OCI-LY1 (cell line): ENCODE measurements at regions not wholly inside any gene's neighbourhood (a gene's known extent, or its start where the extent isn't known, plus 50 kb on each side); places are given as distances from the start of the nearest gene placed in this dataset.

Source experiments
- H2AFZ ChIP-seq: fragments of 200-600 bp; sonication (generic), shearing (Covaris generic); 2 replicates; pipeline ENCODE4 v1.6.0; 2014; ENCODE audit warnings: antibody characterized with exemption, mild to moderate bottlenecking, low read length
- H3F3A ChIP-seq: fragments of 200-600 bp; sonication (generic), shearing (Covaris generic); 2 replicates; pipeline ENCODE4 v1.6.0; 2014; ENCODE audit warnings: mild to moderate bottlenecking, antibody characterized with exemption, low read length, moderate library complexity; ENCODE audit not compliant: insufficient read depth
- H3K27ac ChIP-seq: fragments of 200-600 bp; sonication (generic); 2 replicates; pipeline ENCODE4 v1.5.1; 2014; ENCODE audit warnings: low read length, mixed run types, mild to moderate bottlenecking, low read depth; ENCODE audit not compliant: poor library complexity, severe bottlenecking
- H3K27me3 ChIP-seq: fragments of 200-600 bp; sonication (generic); 2 replicates; pipeline ENCODE4 v1.6.0; 2014; ENCODE audit warnings: antibody characterized with exemption, mild to moderate bottlenecking, low read length, moderate library complexity; ENCODE audit not compliant: insufficient read depth
- H3K36me3 ChIP-seq: fragments of 200-600 bp; sonication (generic); 2 replicates; pipeline ENCODE4 v1.6.1; 2014; ENCODE audit warnings: mild to moderate bottlenecking, antibody characterized with exemption, low read length, moderate library complexity, mixed read lengths; ENCODE audit not compliant: insufficient read depth
- H3K4me1 ChIP-seq: fragments of 200-600 bp; sonication (generic); 2 replicates; pipeline ENCODE4 v1.5.1; 2014; ENCODE audit warnings: mild to moderate bottlenecking, low read length, moderate library complexity; ENCODE audit not compliant: insufficient read depth, severe bottlenecking
- H3K4me2 ChIP-seq: fragments of 200-600 bp; sonication (generic), shearing (Covaris generic); 2 replicates; pipeline ENCODE4 v1.6.1; 2014; ENCODE audit warnings: low read length
- H3K4me3 ChIP-seq: fragments of 200-600 bp; sonication (generic); 2 replicates; pipeline ENCODE4 v1.5.1; 2014; ENCODE audit warnings: low read length, low read depth, mild to moderate bottlenecking, mixed read lengths; ENCODE audit not compliant: poor library complexity, severe bottlenecking
- H3K79me2 ChIP-seq: fragments of 200-600 bp; shearing (Covaris generic); 2 replicates; pipeline ENCODE4 v1.6.1; 2016; ENCODE audit warnings: mixed run types, low read length, mixed read lengths; ENCODE audit not compliant: insufficient read depth
- H3K9ac ChIP-seq: fragments of 200-600 bp; sonication (generic), shearing (Covaris generic); 2 replicates; pipeline ENCODE4 v1.6.1; 2014; ENCODE audit warnings: mild to moderate bottlenecking, low read length, mixed read lengths
- H3K9me2 ChIP-seq: fragments of 200-600 bp; sonication (generic), shearing (Covaris generic); 2 replicates; pipeline ENCODE4 v1.6.1; 2014; ENCODE audit warnings: low read depth, mild to moderate bottlenecking, low read length, mixed read lengths
- H3K9me3 ChIP-seq: fragments of 200-600 bp; shearing (Covaris generic); 2 replicates; pipeline ENCODE4 v1.6.1; 2014; ENCODE audit warnings: low read length, mixed read lengths
- H4K20me1 ChIP-seq: fragments of 200-600 bp; sonication (generic), shearing (Covaris generic); 2 replicates; pipeline ENCODE4 v1.6.0; 2016; ENCODE audit warnings: mild to moderate bottlenecking, low read length; ENCODE audit not compliant: insufficient read depth
- CTCF ChIP-seq: fragments of 200-600 bp; sonication (generic), shearing (Covaris generic); IDR thresholded peaks from 2 replicates; pipeline ENCODE4 v1.5.1; 2017; ENCODE audit warnings: mild to moderate bottlenecking, antibody characterized with exemption, low read length, moderate library complexity, mixed read lengths
- EZH2 ChIP-seq: fragments of 200-600 bp; sonication (generic), shearing (Covaris generic); IDR thresholded peaks from 2 replicates; pipeline ENCODE4 v1.8.0; 2017; ENCODE audit warnings: borderline replicate concordance, mixed run types, mild to moderate bottlenecking, antibody characterized with exemption, low read length, moderate library complexity, mixed read lengths

- no peak overlapping the region for H3K4me2 ChIP-seq
- H3K9me3 ChIP-seq, result no peaks in the 10 kb centered on the region
- no peaks in the 10 kb centered on the region for H3K9me2 ChIP-seq
- no peak overlapping the region for H2AFZ ChIP-seq
- H3K27ac ChIP-seq, result no peak overlapping the region
- no peak overlapping the region for H3K4me3 ChIP-seq
- H3K9ac ChIP-seq, result no peak overlapping the region
- no peaks in the 10 kb centered on the region for H3F3A ChIP-seq
- no peaks in the 10 kb centered on the region for H3K4me1 ChIP-seq
- H3K79me2 ChIP-seq, result no peaks in the 10 kb centered on the region
- peaks cover 3% of the 10 kb centered on the region; the same call in 1 of the 2 replicates for H3K27me3 ChIP-seq
- H3K36me3 ChIP-seq, result no peaks in the 10 kb centered on the region
- no peak for TF ChIP-seq CTCF
- TF ChIP-seq EZH2, result no peak
- no peaks in the 10 kb centered on the region for H4K20me1 ChIP-seq
Measured at GRCh38 chr13:20303636-20304035, 71.5 kb upstream of the GJB6 start.

- H3K4me1 ChIP-seq, result no peaks in the 10 kb centered on the region
- H3K9ac ChIP-seq, result no peak overlapping the region
- no peak overlapping the region for H3K4me3 ChIP-seq
- no peaks in the 10 kb centered on the region for H3K27me3 ChIP-seq
- no peak overlapping the region for H2AFZ ChIP-seq
- no peaks in the 10 kb centered on the region for H3K36me3 ChIP-seq
- H3K27ac ChIP-seq, result no peak overlapping the region
- H3K9me2 ChIP-seq, result no peaks in the 10 kb centered on the region
- H4K20me1 ChIP-seq, result no peaks in the 10 kb centered on the region
- no peak for TF ChIP-seq EZH2
- TF ChIP-seq CTCF, result no peak
- no peaks in the 10 kb centered on the region for H3F3A ChIP-seq
- H3K9me3 ChIP-seq, result no peaks in the 10 kb centered on the region
- H3K79me2 ChIP-seq, result no peaks in the 10 kb centered on the region
- no peak overlapping the region for H3K4me2 ChIP-seq
Measured at GRCh38 chr13:20301403-20302071, 69.4 kb upstream of the GJB6 start.

- Histone ChIP-seq H3K9me2 (no peaks in the 10 kb centered on the region), H3K27me3 (0 out of 2 replicates have a peak, but pooled peaks cover 4% of the 10 kb centered on the region)
Measured at GRCh38 chr13:20301015-20301402, 68.9 kb upstream of the GJB6 start.

GRCh38 chr13:20297181-20297580 lies 65.1 kb upstream of the GJB6 start:
- Histone ChIP-seq H3K4me2 (no peak overlapping the region), H3K36me3 (no peaks in the 10 kb centered on the region), H2AFZ (no peak overlapping the region), H3K9me3 (no peaks in the 10 kb centered on the region), H3K4me3 (no peak overlapping the region), H3K9ac (no peak overlapping the region), H3K79me2 (no peaks in the 10 kb centered on the region), H3K27me3 (0 out of 2 replicates have a peak, but pooled peaks cover 4% of the 10 kb centered on the region), H3K9me2 (no peaks in the 10 kb centered on the region), H3F3A (no peaks in the 10 kb centered on the region), H4K20me1 (no peaks in the 10 kb centered on the region), H3K4me1 (no peaks in the 10 kb centered on the region), H3K27ac (no peak overlapping the region)
- TF ChIP-seq CTCF (no peak), EZH2 (no peak)

More at GRCh38 chr13:20301015-20301402, 68.9 kb upstream of the GJB6 start:
- TF ChIP-seq EZH2, result no peak
- no peak overlapping the region for H3K4me3 ChIP-seq
- no peaks in the 10 kb centered on the region for H3F3A ChIP-seq
- no peak overlapping the region for H3K27ac ChIP-seq
- no peak overlapping the region for H2AFZ ChIP-seq
- H4K20me1 ChIP-seq, result no peaks in the 10 kb centered on the region
- no peak overlapping the region for H3K4me2 ChIP-seq
- H3K4me1 ChIP-seq, result no peaks in the 10 kb centered on the region
- H3K36me3 ChIP-seq, result no peaks in the 10 kb centered on the region
- H3K9ac ChIP-seq, result no peak overlapping the region
- H3K79me2 ChIP-seq, result no peaks in the 10 kb centered on the region
- H3K9me3 ChIP-seq, result no peaks in the 10 kb centered on the region
